Mammary epithelial cell (primary cell): ENCODE measurements at regions not wholly inside any gene's neighbourhood (a gene's known extent, or its start where the extent isn't known, plus 50 kb on each side); places are given as distances from the start of the nearest gene placed in this dataset.

Experiments used
- EZH2 ChIP-seq: IDR thresholded peaks from 2 replicates; pipeline ENCODE4 v1.6.1; 2012; ENCODE audit warnings: low read length, inconsistent platforms, borderline replicate concordance
- TF ChIP-seq, protein P1 (sequence below), 2 donors: IDR thresholded peaks in 1 of 2; conservative IDR thresholded peaks in 1 of 2; 2 replicates each; pipeline ENCODE4 v1.5.1; 2011 to 2012; ENCODE audit warnings: inconsistent platforms in 2 of 2, low read length in 2 of 2, mild to moderate bottlenecking in 2 of 2, control low read depth in 1 of 2, low read depth in 1 of 2; ENCODE audit not compliant: insufficient read depth in 1 of 2; ENCODE audit errors: extremely low read depth in 1 of 2

DNA sequence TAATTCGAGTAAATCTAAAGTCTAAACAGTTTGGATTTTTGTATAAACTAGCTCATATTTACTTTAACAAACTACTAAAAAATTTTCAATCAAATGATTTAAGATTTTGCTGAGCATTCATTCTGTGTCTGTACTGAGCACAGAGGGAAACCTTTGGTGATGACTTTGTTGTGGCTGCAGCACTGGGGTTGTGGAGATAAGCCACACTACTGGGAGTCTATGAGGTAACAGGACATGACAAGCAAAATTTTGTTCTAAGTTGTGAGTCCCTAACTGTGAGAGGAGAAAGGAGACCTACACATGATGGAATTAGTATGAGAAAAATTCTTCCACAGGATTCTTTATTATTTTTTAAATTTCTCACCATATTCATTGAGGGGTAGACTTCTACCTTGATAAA is 933.7 kb upstream of the LRATD1 start:
- TF ChIP-seq EZH2: no peak
- TF ChIP-seq, protein P1, sequence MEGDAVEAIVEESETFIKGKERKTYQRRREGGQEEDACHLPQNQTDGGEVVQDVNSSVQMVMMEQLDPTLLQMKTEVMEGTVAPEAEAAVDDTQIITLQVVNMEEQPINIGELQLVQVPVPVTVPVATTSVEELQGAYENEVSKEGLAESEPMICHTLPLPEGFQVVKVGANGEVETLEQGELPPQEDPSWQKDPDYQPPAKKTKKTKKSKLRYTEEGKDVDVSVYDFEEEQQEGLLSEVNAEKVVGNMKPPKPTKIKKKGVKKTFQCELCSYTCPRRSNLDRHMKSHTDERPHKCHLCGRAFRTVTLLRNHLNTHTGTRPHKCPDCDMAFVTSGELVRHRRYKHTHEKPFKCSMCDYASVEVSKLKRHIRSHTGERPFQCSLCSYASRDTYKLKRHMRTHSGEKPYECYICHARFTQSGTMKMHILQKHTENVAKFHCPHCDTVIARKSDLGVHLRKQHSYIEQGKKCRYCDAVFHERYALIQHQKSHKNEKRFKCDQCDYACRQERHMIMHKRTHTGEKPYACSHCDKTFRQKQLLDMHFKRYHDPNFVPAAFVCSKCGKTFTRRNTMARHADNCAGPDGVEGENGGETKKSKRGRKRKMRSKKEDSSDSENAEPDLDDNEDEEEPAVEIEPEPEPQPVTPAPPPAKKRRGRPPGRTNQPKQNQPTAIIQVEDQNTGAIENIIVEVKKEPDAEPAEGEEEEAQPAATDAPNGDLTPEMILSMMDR (conservative IDR thresholded peaks at IDR 0.05 in 1 of 2, IDR thresholded peaks at IDR 0.05 in 1 of 2; ENCODE audit: extremely low read depth in 1 of 2, insufficient read depth in 1 of 2, low read depth in 1 of 2, low read length in 2 of 2): no peak
